ENCODE measurements at regions not wholly inside any gene's neighbourhood (a gene's known extent, or its start where the extent isn't known, plus 50 kb on each side); places are given as distances from the start of the nearest gene placed in this dataset.

GRCh38 chr5:2506603-2507002, 244.9 kb downstream of the IRX2 start:
- DNase-seq (no peak), ATAC-seq (ENCODE audit: insufficient read depth, low read depth) (no peak)
- Histone ChIP-seq H3K9ac (ENCODE audit: low read depth, low read length) (no peak overlapping the region), H3K4me3 (ENCODE audit: low read depth in 1 of 2, low read length in 2 of 2) (no peak overlapping the region), H3K27ac (ENCODE audit: low read length) (no peak overlapping the region), H3K9me3 (ENCODE audit: insufficient read depth, low read length, severe bottlenecking) (no peaks in the 10 kb centered on the region), H2AFZ (ENCODE audit: low read depth, low read length) (no peak overlapping the region), H3K79me2 (ENCODE audit: insufficient read depth, low read length) (no peaks in the 10 kb centered on the region), H4K20me1 (ENCODE audit: insufficient read depth, low read length) (no peaks in the 10 kb centered on the region), H3K36me3 (ENCODE audit: insufficient read depth, low read length) (no peaks in the 10 kb centered on the region), H3K4me1 (ENCODE audit: insufficient read depth, low read length) (no peaks in the 10 kb centered on the region), H3K27me3 (ENCODE audit: insufficient read depth, low read length, poor library complexity) (no peaks in the 10 kb centered on the region), H3K4me2 (ENCODE audit: insufficient read depth, low read length) (no peak overlapping the region)
- TF ChIP-seq EZH2 (IDR thresholded peaks at IDR 0.05; ENCODE audit: borderline replicate concordance, low read depth, low read length, severe bottlenecking) (no peak), CTCF (IDR thresholded peaks at IDR 0.05; ENCODE audit: borderline replicate concordance, extremely low read depth, low read length, poor library complexity, severe bottlenecking) (no peak)

GRCh38 chr5:2505217-2505616, 246.3 kb downstream of the IRX2 start:
- Histone ChIP-seq H3K36me3 (ENCODE audit: insufficient read depth, low read length) (no peaks in the 10 kb centered on the region), H3K4me2 (ENCODE audit: insufficient read depth, low read length) (no peak overlapping the region), H3K27me3 (ENCODE audit: insufficient read depth, low read length, poor library complexity) (no peaks in the 10 kb centered on the region), H3K9ac (ENCODE audit: low read depth, low read length) (no peak overlapping the region), H3K4me1 (ENCODE audit: insufficient read depth, low read length) (no peaks in the 10 kb centered on the region), H3K79me2 (ENCODE audit: insufficient read depth, low read length) (no peaks in the 10 kb centered on the region), H3K9me3 (ENCODE audit: insufficient read depth, low read length, severe bottlenecking) (peaks cover 4% of the 10 kb centered on the region), H3K4me3 (ENCODE audit: low read depth in 1 of 2, low read length in 2 of 2) (no peak overlapping the region), H2AFZ (ENCODE audit: low read depth, low read length) (no peak overlapping the region), H4K20me1 (ENCODE audit: insufficient read depth, low read length) (no peaks in the 10 kb centered on the region), H3K27ac (ENCODE audit: low read length) (no peak overlapping the region)
- no peak for ATAC-seq (ENCODE audit: insufficient read depth, low read depth)
- no peak for DNase-seq
- no peak for TF ChIP-seq CTCF (IDR thresholded peaks at IDR 0.05; ENCODE audit: borderline replicate concordance, extremely low read depth, low read length, poor library complexity, severe bottlenecking)
- TF ChIP-seq EZH2 (IDR thresholded peaks at IDR 0.05; ENCODE audit: borderline replicate concordance, low read depth, low read length, severe bottlenecking): no peak

GRCh38 chr5:2502970-2503594, 248.4 kb downstream of the IRX2 start:
- Histone ChIP-seq H3K27ac (ENCODE audit: low read length) (no peak overlapping the region), H3K4me2 (ENCODE audit: insufficient read depth, low read length) (no peak overlapping the region), H3K9ac (ENCODE audit: low read depth, low read length) (no peak overlapping the region), H2AFZ (ENCODE audit: low read depth, low read length) (no peak overlapping the region), H3K4me1 (ENCODE audit: insufficient read depth, low read length) (no peaks in the 10 kb centered on the region), H4K20me1 (ENCODE audit: insufficient read depth, low read length) (no peaks in the 10 kb centered on the region), H3K36me3 (ENCODE audit: insufficient read depth, low read length) (no peaks in the 10 kb centered on the region), H3K27me3 (ENCODE audit: insufficient read depth, low read length, poor library complexity) (no peaks in the 10 kb centered on the region), H3K9me3 (ENCODE audit: insufficient read depth, low read length, severe bottlenecking) (peaks cover 9% of the 10 kb centered on the region), H3K4me3 (ENCODE audit: low read depth in 1 of 2, low read length in 2 of 2) (no peak overlapping the region), H3K79me2 (ENCODE audit: insufficient read depth, low read length) (no peaks in the 10 kb centered on the region)
- DNase-seq (no peak), ATAC-seq (ENCODE audit: insufficient read depth, low read depth) (no peak)
- TF ChIP-seq EZH2 (IDR thresholded peaks at IDR 0.05; ENCODE audit: borderline replicate concordance, low read depth, low read length, severe bottlenecking): no peak
- TF ChIP-seq CTCF (IDR thresholded peaks at IDR 0.05; ENCODE audit: borderline replicate concordance, extremely low read depth, low read length, poor library complexity, severe bottlenecking): no peak

All from DND-41 (cell line).